Fibroblast of skin of left quadriceps (primary cell): ENCODE measurements at regions not wholly inside any gene's neighbourhood (a gene's known extent, or its start where the extent isn't known, plus 50 kb on each side); places are given as distances from the start of the nearest gene placed in this dataset.

ENCODE experiments used
- DNase-seq, 2 experiments: peaks; one replicate each; pipeline ENCODE4 v3.0.0-alpha.2; 2013; ENCODE audit warnings: low read depth in 2 of 2

GRCh38 chr12:123100882-123101281, 50.0 kb downstream of the PITPNM2 start:
- DNase-seq, result no peak

DNA sequence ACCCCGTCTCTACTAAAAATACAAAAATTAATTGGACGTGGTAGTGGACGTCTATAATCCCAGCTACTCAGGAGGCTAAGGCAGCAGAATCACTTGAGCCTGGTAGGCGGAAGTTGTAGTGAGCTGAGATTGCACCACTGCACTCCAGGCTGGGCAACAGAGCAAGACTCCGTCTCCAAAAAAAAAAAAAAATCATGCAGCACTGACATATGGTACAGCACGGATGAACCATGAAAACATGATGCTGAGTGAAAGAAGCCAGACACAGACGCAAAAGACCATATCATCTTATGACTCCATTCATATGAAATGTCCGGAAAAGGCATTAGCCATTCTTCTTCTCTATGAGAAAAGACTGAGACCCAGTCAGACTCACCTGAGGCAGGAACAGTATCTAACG, 50.4 kb downstream of the PITPNM2 start:
- no peak for DNase-seq

- no peak for DNase-seq
These were observed 51.2 kb downstream of the PITPNM2 start for GRCh38 chr12:123099560-123100192.

GRCh38 chr12:123098780-123099179, 52.1 kb downstream of the PITPNM2 start:
- DNase-seq, result no peak

DNA sequence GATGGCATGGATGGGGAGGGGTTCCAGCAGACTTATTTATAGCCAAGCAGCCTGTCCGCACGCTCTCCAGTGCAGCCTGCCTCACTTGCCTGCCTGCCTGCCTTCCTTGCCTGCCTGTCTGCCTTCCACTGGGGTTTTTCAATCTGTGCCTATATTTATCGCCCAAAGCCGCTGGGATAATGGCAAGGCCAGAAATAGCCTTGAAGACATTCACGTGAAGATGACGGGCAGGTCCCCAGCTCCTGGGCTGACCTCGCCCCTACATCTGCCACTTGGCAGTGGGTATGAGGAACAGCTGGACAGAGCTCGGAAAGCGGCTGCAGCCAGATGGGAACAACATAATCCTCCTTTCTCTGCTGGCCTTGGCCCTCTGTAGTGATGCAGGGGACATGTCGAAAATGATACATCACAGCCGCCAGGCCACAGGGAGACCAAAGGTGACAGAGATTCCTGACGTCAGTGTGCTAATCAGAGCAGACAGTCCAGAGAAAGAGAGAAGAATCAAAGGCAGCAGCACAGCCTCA, 53.3 kb downstream of the PITPNM2 start:
- DNase-seq, result no peak

- no peak for DNase-seq
These were observed 54.1 kb downstream of the PITPNM2 start for GRCh38 chr12:123096741-123097140.

GRCh38 chr12:123096182-123096581, 54.7 kb downstream of the PITPNM2 start:
- DNase-seq, result no peak

DNA sequence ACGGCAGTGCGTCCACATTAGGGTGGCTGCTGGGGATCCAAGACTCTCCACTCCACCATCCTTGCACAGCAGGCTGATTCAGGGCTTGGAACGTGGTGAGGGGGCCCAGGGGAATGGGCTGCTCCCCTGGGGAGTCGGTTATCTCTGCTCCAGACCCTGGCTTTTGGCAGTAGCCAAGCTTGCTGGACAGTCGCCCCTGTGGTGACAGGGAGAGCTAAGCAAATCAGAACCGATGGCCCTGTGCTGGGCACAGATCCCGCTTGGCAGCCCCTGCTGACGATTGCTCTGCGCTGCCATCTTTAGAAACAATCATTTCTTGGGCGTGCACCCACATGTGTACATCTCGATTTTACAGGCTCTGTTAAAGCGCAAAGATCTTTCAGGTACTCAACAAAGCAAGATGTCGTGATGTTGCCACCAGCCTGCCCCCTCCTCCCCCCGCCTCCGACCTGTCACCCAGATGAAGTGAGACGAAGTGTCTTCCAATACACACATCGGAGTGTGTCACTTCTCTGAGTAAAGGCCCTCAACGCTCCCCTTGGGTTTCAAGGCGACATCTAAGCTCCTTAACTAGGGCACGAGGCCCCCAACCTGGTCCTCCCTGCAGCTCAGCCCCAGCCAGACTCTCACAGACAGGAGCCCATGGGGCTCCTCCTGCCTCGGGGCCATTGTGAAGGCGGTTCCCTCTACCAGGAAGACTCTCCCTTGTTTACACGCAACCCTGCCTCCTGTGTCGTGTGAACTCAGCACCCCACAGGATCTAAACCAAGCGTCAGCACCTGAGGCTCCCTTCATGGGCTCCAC, 55.6 kb downstream of the PITPNM2 start:
- DNase-seq, result no peak

DNA sequence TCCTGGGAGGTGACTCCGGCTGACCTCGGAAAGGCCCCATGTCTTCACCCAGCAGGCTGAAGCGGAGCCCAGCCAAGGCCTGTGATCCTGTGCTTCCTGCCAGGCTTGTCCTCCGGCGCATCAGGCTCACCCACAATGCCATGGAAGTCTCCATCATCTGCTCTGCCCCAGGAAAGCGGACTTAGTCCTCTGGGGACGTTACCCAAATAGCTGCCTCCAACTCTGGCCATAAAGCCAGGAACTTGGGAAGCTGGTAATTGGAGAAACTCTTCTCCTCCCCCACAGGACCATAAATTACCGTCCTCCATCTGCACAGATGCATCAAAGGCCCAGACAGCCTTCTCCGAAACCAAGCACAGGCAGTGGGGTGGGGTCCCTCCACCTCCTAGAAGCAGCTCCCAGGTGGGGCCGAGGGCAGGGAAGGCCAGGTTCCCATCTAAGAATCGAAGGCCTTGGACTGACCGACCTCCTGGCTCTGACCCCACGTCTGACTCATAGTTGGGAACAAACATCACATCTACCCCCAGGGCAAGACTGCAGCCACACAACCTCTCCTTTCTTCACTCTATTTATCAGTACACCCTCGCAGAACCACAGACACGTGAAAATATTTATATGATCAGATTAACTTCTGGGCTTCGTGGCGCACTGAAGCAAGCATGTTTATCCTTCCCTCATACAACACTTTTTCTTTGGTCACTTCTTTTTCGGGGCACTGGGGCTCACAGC, 56.4 kb downstream of the PITPNM2 start:
- peak in 1 of 2 experiments; percentile 37 for DNase-seq

DNA sequence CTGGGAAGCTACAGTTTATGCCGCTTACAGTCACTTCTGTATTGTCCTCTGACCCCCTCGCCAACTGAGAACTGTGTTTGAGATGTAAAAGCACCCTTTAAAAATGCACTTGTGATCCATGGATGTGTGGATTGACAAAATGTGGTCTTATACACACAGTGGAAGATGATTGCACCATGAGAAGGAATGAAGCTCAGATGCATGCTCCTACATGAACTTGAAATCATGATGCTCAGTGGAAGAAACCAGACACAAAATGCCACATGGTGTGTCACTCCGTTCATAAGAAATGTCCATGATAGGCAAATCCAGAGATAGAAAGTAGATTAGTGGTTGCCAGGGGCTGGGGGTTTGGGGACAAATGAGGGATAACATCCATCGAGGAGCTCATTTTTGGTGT, 58.0 kb downstream of the PITPNM2 start:
- no peak for DNase-seq

DNA sequence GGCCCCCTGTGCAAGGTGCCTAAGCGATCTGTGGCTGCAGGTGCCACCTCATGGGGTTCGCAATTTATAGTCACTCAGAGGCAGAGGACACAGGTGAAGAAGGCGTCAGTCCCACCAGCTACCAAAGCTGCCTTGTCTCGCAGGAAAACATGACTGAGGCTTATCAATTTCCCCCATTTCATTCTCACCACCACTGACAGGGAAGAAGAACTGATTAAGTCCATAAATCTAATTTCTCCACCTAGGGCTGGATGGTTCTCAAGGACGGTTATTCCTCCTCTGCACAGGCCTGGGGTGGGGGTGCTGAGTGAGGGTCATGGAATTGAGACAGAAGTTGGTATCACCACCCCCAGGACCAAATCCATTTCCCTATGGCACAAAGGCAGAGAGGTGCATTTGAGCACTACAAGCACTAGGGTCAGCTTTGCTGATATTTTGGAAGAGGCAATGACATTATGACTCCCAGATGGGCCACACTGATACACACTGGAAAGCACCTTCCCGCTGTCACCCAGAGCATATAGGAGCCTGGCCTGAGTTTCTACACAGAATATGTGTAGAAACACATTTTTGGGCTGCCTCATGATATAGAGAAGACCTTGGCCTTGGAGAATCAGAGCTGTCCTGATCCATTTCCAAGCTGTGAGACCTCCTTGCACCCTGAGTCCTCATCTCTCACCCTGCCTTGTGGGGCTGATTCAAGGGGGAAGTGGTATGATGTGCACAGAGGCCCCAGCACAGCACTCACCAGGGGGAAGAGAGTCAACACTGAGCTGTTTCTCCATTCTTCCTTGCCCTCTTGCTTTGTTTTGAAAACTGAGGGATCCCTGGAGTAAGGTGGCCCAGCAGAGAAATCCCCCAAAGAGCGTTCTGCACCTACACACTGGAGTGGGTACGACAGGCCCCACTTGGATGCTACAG, 59.4 kb downstream of the PITPNM2 start:
- DNase-seq, result no peak

GRCh38 chr12:123089631-123090353, 61.1 kb downstream of the PITPNM2 start:
- peak; percentile 88 to 90 for DNase-seq

DNA sequence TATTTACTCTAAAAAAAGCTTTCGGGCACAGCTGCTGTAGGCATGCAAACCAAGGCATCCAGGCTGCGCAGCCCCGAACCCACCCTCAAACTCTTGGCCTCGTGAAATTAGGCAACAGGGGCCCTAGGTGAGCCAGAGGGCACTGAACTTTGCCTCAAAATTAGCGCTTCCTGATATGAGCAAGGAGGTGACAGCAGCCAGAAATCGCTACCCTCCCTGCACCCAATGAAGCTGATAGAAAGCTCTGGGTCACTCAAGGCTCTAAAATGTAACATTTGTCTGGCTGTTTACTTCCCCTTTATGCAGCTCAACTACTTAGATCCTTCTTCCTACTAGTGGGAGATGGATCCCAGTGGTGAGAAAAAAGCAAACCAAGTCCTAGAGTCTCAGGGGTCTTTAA, 61.8 kb downstream of the PITPNM2 start:
- no peak for DNase-seq

- DNase-seq, result no peak
These were observed 65.0 kb downstream of the PITPNM2 start for GRCh38 chr12:123085730-123086487.

- DNase-seq, result no peak
These were observed 65.8 kb downstream of the PITPNM2 start for GRCh38 chr12:123085066-123085465.

GRCh38 chr12:123083661-123084571, 67.0 kb downstream of the PITPNM2 start:
- DNase-seq, result no peak

- no peak for DNase-seq
These were observed 70.3 kb downstream of the PITPNM2 start for GRCh38 chr12:123080634-123081033.

DNA sequence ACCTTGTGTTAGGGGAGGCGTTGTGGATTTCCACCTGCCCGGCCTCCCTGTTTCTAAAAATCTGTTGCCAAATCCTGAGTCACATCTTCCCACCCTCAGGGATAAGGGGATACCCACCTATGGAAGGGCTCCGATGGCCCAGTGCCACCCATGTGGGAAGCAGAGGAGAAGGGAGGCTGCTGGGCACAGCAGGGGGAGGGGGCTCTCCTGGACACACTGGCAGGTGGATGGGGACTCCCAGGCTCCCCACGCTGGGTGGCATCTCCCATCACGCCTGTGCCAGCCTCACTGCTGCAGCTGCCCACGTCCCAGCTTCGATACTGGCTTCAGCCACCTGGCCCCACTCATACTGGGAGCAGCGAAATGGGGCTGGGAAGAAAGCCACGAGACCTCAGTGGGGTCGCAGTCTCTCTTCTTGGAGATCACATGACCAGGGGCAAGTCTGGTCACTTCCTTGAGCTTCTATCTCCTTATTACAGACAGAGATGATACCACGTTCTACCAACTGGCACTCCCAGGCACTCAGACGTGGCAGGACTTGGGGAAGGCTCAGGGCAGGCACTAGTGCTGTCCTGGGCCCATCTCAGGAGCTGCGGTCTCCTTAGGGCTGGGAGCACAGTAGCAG, 72.2 kb downstream of the PITPNM2 start:
- DNase-seq, result no peak

DNA sequence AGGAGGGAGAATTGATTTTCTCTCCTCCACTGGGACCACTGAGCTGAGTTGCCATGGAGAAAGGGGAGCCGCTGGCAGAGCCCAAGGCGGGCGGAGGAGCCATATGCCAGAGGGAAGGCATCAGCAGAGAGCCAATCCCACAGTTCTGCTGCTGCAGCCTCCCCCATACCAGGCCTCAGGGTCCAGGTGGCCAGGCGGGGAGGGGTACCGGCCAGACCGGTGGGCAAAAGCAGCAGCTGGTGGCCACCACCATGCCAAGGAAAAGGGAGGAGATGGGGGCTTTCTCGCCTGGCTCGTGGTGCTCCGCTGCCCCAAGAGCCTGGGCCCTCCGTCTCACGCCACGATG, 72.8 kb downstream of the PITPNM2 start:
- no peak for DNase-seq
